OCI-LY1 (cell line): ENCODE measurements at regions not wholly inside any gene's neighbourhood (a gene's known extent, or its start where the extent isn't known, plus 50 kb on each side); places are given as distances from the start of the nearest gene placed in this dataset.
"Not testable (repeated sequence)": the region's sequence is repeated elsewhere in the genome, so short reads cannot be mapped to it uniquely, and the experiment has no call there.

ENCODE experiments used
- CTCF ChIP-seq: fragments of 200-600 bp; sonication (generic), shearing (Covaris generic); IDR thresholded peaks from 2 replicates; pipeline ENCODE4 v1.5.1; 2017; ENCODE audit warnings: mild to moderate bottlenecking, antibody characterized with exemption, low read length, moderate library complexity, mixed read lengths
- EZH2 ChIP-seq: fragments of 200-600 bp; sonication (generic), shearing (Covaris generic); IDR thresholded peaks from 2 replicates; pipeline ENCODE4 v1.8.0; 2017; ENCODE audit warnings: borderline replicate concordance, mixed run types, mild to moderate bottlenecking, antibody characterized with exemption, low read length, moderate library complexity, mixed read lengths

GRCh38 chr7:98736461-98736860 is 119.4 kb downstream of the NPTX2 start:
- not testable (repeated sequence) for TF ChIP-seq EZH2, CTCF
